GM19043 (cell line): ENCODE measurements at regions not wholly inside any gene's neighbourhood (a gene's known extent, or its start where the extent isn't known, plus 50 kb on each side); places are given as distances from the start of the nearest gene placed in this dataset.
"Not testable (repeated sequence)": the region's sequence is repeated elsewhere in the genome, so short reads cannot be mapped to it uniquely, and the experiment has no call there.

Source experiments
- ATAC-seq: cut with Tn5 transposase; IDR thresholded peaks from one replicate; pipeline ENCODE4 v1.9.1; 2021; ENCODE audit warnings: low read depth; ENCODE audit not compliant: unreplicated experiment

DNA sequence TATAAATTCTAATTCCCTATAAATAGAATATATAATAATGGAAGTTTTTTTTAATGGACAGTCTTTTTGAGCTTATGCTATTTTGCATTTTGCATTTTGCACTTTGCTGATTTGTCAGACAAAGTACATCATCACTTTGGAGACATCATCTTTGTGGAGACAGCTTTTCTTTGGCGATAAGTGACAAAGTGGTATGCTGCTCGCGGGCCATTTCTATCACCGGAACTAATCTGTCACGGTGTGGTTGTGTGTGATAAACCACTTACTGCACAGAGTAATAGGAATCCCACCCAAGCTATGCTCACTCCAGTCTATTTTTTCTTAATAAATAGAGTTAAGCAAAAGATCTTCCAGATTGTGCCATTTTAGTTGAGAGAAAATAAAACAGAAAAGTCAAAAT, 133.1 kb downstream of the MACIR start:
- no peak for ATAC-seq

DNA sequence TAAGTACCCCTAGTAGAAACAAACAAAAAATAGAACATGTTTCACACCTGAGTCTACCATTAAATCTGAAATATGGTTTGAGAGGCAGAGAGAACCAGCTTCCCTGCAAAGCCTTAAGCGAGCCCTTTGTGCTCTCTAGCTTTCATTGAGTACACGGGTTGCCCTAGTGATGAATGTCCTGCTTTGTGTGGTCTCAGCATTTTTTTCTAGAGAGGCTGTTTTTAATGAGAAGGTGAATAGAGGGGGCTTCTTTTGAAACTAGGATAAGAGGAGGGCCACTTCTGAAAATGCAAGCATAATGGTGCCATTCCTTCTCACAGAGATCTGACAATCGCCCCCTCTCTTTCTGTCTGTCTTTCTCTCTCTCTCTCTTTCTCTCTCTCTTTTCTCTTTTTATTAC, 131.3 kb downstream of the MACIR start:
- no peak for ATAC-seq

DNA sequence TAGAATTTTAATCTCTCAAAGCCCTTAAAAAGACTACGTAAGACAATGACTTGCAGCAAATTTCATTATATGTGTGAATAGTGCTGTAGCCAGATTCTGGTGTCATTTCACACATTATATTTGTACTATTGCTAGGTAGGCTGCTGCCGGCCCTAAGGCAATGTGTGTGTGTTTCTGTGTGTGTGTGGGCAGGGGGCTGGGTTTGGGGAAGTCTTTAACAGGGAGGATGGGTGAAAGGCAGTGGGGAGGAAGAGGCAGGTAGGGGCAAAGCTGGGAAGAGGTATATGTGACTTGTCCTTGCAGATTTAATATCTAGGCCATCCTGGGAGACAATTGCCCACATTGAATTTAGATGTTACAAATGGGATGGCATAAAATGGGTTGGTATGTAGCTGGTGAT, 130.8 kb downstream of the MACIR start:
- ATAC-seq: no peak

DNA sequence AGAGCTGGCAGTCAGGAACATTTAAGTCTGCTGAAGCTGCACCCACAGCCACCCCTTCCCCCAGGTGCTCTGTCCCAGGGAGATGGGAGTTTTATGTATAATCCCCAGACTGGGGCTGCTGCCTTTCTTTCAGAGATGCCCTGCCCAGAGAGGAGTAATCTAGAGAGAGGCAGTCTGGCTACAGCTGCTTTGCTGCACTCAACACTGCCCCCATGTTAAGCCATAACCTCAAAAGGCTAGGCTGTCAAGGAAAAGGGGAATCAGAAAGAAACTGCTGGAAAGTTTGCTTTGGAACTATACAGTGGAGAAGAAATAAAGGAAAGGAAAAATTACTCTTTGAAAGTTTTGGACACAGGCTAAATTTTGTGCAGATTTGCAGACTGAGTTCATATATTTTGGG, 127.2 kb downstream of the MACIR start:
- no peak for ATAC-seq

DNA sequence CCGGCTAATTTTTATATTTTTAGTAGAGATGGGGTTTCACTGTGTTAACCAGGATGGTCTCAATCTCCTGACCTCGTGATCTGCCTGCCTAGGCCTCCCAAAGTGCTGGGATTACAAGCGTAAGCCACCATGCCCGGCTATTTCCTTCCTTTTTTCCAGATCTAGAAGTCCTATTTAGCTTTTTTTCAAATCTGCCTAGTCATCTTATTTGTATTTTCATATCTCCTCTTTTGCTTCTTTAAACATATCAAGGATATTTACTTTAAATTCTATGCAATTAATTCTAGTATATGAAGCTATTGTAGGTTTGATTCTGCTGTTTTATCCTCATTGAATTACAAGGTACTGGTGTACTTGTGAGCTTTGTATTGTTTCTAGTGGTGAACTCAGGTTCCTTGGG, 119.1 kb downstream of the MACIR start:
- ATAC-seq: not testable (repeated sequence)

DNA sequence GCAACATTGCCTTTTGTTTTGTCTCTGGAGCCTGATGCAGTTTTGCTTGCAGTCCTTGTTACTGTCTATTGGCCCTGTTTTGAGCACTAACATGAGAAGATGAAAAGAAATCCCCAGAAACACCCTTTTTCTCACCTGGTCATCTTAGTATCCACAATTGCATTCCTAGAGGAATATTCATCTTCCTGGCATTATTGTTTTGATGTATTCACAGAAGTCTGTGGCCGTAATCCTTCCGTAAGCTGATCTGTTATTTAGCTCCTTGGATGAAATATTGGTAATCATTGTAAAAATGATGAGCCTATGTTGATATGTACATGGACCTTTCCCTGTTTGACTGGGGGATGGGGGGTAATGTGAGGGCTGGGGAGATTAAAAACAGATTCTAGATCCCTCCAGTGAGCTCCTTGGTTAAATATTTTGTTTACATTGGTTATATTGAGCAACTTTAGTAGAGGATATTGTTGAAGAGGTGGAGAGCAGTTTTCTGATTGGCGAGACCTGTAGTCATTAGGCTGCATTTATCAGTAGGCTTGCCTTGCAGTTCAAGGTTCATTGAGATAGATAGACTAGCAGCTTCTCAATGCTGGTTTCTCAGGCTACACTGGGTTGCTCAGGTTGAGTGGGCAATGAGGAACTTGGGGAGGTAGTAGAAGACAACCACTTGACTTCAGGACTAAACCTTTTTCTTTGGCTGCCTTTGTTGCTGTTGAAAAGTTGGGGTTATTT, 117.5 kb downstream of the MACIR start:
- no peak for ATAC-seq

DNA sequence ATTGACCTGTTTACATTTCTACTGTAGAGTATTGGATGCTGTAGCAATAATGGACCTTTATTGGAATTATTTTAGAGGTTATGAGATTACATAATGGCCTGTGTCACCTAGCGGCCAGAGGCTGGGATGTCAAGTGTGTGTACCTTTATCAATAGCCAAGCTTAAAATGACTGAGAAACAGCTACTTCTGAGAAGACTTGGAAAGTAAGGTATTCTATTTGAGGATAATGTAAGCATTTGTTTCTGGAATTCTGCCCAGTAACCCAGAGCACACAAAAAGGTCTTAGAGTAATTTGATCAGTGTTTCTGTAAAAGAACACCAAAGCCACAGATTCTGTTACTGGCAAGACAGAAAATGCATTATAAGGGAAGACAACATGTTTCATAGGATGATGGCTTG, 116.8 kb downstream of the MACIR start:
- ATAC-seq: no peak

DNA sequence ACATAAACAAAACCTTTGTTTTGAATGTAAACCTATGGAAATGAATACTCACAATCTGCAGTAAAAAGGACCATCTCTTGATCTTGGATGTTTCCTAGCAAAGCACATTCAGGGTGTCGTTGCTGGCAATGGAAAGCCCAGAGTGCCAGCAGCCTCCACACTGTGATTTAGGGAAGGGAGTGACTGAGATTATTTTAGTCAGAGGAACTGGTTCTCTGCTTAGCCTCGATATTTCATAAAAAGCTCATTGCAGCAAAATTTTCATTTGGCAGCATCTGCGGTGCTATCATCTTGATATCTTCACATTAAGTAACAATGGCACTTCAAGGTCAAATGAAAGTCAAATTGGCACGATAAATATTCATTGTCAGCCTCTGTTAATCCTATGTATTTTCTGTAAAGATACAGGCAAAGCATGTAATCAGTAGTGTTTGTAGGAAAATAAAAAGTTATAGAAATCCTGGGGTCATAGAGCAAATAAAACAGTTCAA, 116.0 kb downstream of the MACIR start:
- ATAC-seq: no peak

DNA sequence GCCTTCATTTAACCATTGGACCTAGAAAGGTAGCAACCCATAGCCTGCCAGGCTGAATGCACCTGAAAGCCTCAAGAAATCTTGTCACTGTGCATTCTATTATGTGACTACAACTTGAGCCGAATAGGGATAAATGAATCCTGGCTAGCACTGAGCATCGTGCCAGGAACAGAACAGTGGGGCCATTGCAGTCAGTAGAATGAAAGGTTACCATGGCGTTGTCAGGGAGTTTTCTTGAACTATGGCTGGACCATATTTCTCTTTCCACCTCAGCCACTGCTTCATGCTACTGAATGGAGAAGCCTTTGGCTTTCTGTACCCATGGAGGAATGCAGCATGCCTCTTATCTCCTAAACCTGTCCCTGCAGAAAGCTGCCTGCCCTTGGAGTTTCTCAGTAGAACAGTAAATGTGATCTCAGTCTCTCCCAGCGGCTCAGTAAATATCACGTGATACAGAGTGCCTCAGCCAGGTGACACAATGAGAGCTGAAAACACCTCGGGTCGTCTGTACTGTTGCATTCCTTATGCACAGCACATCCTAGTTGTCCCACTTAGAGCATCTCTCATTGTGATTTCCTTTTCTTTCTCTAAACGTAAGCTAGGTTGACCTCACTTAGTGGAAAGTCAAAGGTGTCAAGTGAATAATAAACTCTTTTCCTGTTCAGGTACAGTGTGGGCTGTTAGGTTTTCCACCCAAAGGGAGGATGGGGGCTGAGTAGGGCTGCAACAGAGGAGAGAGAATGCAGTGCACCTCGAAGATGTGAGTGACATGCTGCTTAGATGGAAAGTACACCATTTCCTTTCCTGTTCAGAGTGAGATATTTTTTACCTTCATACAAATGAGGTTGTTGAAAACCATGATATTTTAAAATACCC, 115.3 kb downstream of the MACIR start:
- ATAC-seq: no peak

DNA sequence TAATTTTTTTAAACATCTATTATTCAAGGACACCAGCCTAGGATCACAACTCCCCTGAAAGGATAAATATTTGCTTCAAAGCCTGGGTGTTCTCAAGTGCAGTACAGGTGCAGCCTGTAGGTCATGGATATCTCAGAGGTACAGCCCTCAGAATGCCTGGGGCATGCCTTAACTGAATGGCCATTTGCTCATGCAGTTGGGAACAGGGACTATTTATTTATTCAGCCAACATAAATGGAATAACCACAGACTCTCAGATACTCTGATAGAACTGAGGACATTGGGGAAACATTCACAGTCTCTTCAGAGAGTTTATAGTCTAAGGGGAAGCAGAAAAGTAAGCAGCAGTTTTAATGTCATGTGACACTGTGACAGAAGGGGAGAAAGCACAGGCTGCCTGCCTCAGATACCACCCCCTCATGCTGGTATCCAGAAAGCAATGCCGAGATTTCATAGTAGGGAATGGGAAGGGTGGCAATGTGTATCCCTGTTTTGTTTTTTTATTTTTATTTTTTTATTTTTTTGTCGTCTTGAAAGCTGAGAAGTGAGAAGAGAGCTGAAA, 112.6 kb downstream of the MACIR start:
- ATAC-seq: no peak

DNA sequence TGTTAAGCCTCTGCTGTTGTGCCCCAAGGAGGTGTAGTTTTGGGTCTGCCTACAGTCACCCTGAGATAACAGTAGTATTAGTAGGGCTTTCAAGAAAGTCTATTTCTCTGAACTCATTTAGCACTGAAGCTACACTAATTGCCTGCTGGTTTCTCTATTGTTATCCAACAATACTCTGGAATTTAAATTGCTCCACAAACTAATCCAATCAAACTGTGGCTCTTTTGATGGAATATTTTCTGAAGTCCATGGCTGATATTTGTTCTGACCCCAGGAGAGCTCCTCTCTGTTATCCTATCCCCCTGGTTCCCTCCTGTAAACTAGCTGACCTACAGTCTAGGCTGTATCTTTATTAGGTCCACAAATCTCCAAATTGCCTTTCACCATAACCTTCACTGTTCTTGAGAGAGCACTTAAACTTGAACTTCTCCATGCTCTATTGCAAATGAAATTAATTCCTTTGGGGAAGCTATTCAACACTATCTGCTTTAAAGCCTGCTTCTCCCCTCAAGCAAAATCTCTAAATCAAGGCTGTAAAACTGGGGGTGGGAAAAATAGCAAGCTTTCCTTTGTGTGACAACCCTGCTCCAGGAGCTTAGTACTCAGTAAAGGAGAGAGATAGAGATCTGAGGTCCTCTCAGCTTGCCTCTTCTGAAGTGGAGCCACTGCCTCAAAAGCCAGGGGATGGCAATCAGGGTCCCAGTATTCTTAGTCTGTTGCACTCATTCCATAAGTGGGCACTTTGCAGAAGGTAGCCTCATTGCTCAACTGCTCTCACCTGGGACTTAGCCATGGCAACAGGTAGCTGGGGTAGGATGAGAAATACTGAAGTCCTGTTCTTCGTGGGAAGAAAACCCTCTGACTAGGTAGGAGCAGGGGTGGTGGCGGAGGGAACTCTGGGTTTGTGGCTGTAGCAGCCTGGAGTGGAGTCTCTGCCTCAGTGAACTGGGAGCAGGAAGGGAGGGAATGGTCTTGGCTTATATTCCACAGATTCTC, 110.9 kb downstream of the MACIR start:
- ATAC-seq: no peak

DNA sequence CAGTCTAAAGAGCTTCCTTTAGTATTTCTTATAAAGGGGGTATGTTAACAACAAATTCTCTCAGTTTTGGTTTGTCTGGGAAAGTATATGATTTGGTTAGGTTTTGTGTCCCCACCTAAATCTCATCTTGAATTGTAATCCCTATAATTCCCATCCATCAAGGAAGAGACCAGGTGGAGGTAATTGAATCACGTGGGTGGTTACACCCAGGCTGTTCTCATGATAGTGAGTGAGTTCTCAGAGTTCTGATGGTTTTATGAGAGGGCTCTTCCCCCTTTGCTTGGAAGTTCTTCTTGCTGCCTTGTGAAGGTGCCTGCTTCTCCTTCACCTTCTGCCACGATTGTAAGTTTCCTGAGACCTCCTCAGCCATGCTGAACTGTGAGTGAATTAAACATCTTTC, 109.1 kb downstream of the MACIR start:
- no peak for ATAC-seq

DNA sequence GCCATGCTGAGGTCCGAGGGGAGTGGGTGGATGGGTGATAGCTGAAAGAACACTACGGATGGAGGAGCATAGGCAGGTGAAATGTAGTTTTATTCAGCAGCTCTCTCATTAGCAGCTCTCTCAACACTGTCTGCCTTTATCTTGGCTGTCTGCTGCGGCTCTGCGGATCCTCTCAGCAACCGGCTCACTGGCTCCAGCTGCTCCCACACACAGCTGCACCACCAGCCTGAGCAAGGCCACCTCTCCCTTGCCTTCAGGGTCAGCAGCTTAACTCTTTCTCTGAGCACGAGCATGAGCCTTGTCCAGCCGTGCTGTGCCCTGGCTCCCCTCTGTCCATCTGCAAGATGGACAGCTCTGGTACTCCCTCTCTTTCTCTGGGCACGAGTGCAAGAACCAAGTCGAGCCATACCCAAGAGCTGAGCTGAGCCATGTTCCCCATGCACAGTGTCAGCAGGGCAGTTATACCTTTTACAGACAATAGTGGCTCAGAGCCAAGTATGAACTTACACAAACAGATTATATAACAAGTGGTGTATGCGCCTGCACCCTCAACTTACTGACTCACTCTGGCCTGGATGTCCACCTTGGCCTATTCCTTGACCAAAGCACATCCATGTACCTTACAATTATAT, 108.5 kb downstream of the MACIR start:
- no peak for ATAC-seq

DNA sequence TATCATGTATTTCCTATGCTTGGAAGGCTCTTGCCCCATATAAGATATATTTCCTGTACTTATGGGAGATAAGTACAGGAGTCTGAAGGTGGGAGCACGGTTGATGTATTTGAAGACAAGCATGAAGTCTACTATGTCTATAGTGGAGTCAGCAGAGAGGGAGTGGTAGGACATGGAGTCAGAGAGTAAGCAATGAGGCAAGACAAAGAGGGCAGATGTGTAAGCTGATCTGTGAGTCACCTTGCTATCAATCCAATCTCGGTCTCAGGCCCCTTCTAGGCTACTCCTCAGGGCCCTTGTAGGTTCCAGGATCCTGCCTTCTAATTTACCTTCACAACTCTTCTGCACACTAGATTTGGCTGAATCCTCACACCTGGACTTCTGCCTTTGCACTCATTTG, 105.5 kb downstream of the MACIR start:
- ATAC-seq: no peak

DNA sequence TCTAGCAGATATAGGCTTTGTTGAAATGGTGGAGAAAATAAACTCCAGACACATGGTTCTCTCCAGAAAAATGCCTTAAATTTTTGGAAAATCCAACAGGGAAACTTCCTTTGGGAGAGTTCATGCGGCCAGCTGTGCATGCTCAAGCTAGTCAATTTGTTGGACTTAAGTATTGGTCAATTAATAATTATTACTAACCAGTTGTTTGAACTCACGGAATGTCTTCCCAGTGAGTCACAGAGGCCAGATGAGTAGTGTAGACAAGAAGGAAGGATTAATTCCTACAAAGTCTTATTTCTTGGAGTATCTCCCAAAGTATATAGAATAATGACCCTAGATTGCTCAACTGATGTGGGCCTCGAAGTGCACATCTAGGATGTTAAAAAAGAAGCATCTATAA, 103.6 kb downstream of the MACIR start:
- no peak for ATAC-seq

DNA sequence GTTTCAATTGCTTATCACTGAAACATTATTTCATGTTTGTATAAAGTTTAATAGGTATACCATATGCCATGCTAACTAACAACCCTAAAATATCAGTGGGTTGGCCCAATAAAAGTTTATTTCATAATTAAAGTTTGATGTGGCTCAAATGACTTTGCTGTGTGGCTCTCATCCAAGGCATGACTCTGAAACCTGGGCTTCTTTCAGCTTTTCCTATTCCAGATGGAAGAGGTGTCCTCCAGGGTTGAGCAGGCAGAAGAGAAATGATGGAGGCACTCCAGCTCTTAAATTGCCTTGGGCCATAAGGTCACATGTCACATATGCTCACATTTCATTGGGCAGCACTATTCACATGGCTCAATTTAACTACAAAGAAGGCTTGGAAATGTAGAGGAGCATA, 101.9 kb downstream of the MACIR start:
- no peak for ATAC-seq

DNA sequence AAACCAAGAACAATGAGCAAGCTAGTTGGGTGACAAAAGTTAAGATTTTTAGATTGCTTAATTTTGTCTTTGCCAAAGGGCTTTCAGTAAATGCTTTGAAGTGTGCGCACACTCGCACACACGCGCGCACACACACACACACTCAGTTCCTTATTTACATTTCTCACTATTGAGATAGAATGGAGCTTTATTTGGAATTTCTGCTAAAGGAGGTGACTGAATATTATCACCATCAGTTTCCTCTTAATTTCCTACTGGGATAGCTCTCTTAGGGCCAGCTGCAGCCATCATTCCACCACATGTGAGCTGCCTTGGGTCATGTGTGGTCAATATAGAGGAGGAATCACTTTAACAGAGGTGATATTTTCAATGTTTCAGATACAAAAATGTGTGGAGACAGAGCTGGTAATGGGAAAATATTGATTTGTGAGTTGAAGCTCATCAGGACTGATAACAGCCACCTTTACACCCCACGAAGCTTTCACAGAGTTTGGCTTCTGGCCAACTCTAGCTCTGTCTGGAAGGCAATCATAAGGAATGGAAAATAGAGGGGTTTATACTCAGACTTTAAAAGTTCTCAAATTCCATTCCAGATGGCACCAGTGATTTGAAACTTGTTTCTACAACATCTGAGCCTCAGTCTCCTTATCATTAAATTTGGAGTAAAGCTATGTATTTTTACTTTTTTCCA, 99.9 kb downstream of the MACIR start:
- no peak for ATAC-seq

DNA sequence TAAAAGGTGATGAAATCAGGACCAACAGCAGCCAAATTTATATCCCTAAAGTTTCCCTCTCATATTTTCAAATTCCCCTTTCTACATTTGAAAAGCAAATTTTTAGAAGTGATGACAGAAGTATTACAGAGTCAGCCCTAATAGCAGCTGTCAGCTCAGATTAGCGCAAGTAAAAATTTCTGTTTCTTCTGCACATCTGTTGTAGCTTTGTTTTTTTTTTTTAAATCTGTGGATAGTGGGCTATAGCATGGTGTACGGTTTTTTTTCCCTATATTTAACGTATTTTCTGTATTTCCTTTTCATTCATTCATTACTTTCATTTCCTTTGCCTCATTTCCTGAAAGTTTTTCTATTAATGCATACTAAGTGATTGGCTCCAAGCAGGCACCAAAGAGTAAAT, 99.1 kb downstream of the MACIR start:
- no peak for ATAC-seq

DNA sequence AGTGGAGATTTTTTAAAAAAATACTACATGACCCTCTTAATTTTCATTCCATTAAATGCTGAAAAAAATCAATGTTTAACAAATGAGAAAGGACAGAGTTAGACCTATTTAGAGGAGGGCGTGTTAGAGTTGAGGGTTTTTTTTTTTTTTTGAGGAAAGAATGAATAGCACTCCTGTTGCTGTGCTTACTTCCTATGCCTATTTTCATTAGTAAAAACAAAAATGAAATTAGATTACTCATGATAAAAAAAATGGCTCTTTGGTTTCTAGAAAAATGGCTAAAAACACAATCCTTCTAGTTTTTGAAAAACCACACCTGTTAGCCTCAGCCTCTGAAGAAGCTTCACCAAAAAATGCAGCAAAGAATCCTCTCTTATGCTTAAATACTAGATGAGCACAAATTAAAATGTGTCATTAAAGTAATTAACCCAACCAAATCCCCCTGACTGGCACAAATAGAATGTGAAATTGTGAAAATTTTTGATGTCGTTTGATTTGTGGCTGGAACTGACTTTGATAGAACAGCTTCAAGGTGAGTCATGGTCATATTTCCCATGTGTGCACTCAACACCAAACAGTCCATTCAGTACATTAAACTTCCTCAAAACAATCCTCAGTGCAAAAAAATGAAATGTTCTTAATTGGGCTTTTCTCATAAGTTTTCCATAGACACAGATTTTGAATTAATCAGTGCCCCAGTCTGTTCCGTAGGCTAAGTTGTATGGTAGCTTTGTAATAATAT, 98.0 kb downstream of the MACIR start:
- no peak for ATAC-seq
